ENCODE measurements at regions not wholly inside any gene's neighbourhood (a gene's known extent, or its start where the extent isn't known, plus 50 kb on each side); places are given as distances from the start of the nearest gene placed in this dataset.

DNA sequence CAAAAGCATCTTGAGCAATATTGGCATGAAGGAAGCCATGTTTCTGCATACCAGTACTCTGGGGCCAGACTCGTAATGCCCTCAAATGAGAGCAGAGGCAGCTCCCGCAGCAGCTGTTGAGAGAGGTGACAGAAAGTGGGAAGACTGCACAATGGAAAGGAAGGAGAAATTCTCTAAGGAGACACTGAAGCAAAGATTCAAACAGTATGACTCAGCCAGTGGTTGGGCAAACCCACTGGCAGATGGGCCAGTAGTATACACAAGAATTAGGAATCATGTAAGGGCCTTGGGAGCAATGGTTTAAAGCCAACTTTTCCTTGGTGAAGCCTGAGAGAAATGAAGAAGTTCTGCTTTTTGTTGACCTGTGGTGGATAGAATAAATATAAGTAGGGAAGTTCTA, 2092.7 kb upstream of the PIK3C3 start:
- H3K4me3 ChIP-seq (ENCODE audit: insufficient read depth, low read depth, low read length) = no peak overlapping the region
- no peaks in the 10 kb centered on the region for H3K36me3 Mint-ChIP-seq (ENCODE audit: low read depth, unreplicated experiment)
- no peak overlapping the region for H3K27ac ChIP-seq (ENCODE audit: low read depth, low read length)
- no peaks in the 10 kb centered on the region for H3K27me3 Mint-ChIP-seq (ENCODE audit: low read depth, unreplicated experiment)
- no peak overlapping the region for H2AFZ ChIP-seq (ENCODE audit: low read depth, low read length)
- no peak overlapping the region for H3K9ac ChIP-seq (ENCODE audit: low read length)
- DNase-seq (ENCODE audit: low read depth) (no peak), FAIRE-seq (no peak)
- no peak overlapping the region for H3K4me2 ChIP-seq (ENCODE audit: low read length)
- no peaks in the 10 kb centered on the region for H4K20me1 ChIP-seq (ENCODE audit: insufficient read depth, low read length)
- no peaks in the 10 kb centered on the region for H3K79me2 ChIP-seq (ENCODE audit: insufficient read depth, low read length)
- no peak for TF ChIP-seq EZH2 (IDR thresholded peaks at IDR 0.05; ENCODE audit: insufficient read depth, low read length)
- no peak for TF ChIP-seq CTCF (IDR thresholded peaks at IDR 0.05; ENCODE audit: insufficient read depth, low read depth, low read length)
- H3K4me3 Mint-ChIP-seq (ENCODE audit: unreplicated experiment) = no peak overlapping the region
- peaks cover 6% of the 10 kb centered on the region for H3K4me1 Mint-ChIP-seq (ENCODE audit: low read depth, unreplicated experiment)
- no peaks in the 10 kb centered on the region for H3K4me1 ChIP-seq (ENCODE audit: insufficient read depth, low read length)
- peaks cover 2% of the 10 kb centered on the region for H3K9me3 Mint-ChIP-seq (ENCODE audit: unreplicated experiment)
- no peaks in the 10 kb centered on the region for H3K9me3 ChIP-seq (ENCODE audit: insufficient read depth, low read depth, low read length)
- no peaks in the 10 kb centered on the region for H3K27me3 ChIP-seq (ENCODE audit: insufficient read depth, low read length)
- H3K27ac Mint-ChIP-seq (ENCODE audit: unreplicated experiment) = no peak overlapping the region
- no peaks in the 10 kb centered on the region for H3K36me3 ChIP-seq (ENCODE audit: insufficient read depth, low read length)

DNA sequence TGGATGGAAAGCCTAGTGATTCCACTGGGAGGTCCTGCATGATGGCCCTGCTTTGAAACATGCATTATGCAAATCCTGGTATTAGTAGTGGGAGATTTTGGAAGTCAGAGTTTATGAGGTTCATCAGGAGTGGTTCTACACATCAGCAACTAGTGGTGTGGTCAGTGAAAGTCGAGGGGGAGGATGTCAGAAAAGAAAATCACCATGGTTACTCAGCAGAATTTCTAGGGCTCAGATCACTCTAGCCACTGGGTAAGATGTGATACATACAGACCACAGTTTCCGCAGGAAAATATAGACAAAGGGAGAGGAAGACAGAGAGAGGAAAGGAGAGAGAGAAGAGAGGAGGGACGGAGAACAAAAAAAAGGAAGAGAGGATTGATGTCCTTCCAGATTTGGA, 2100.7 kb upstream of the PIK3C3 start:
- no peaks in the 10 kb centered on the region for H3K36me3 ChIP-seq (ENCODE audit: insufficient read depth, low read length)
- no peak overlapping the region for H2AFZ ChIP-seq (ENCODE audit: low read depth, low read length)
- Mint-ChIP-seq H3K27ac (ENCODE audit: unreplicated experiment) (no peak overlapping the region), H3K4me1 (ENCODE audit: low read depth, unreplicated experiment) (peaks cover 2% of the 10 kb centered on the region), H3K27me3 (ENCODE audit: low read depth, unreplicated experiment) (no peaks in the 10 kb centered on the region), H3K9me3 (ENCODE audit: unreplicated experiment) (peaks cover 2% of the 10 kb centered on the region), H3K4me3 (ENCODE audit: unreplicated experiment) (no peak overlapping the region), H3K36me3 (ENCODE audit: low read depth, unreplicated experiment) (no peaks in the 10 kb centered on the region)
- no peak overlapping the region for H3K27ac ChIP-seq (ENCODE audit: low read depth, low read length)
- DNase-seq (ENCODE audit: low read depth) (no peak), FAIRE-seq (no peak)
- H3K4me1 ChIP-seq (ENCODE audit: insufficient read depth, low read length) = no peaks in the 10 kb centered on the region
- no peak overlapping the region for H3K4me2 ChIP-seq (ENCODE audit: low read length)
- TF ChIP-seq CTCF (IDR thresholded peaks at IDR 0.05; ENCODE audit: insufficient read depth, low read depth, low read length) = no peak
- no peak for TF ChIP-seq EZH2 (IDR thresholded peaks at IDR 0.05; ENCODE audit: insufficient read depth, low read length)
- no peaks in the 10 kb centered on the region for H3K79me2 ChIP-seq (ENCODE audit: insufficient read depth, low read length)
- no peaks in the 10 kb centered on the region for H4K20me1 ChIP-seq (ENCODE audit: insufficient read depth, low read length)
- no peak overlapping the region for H3K4me3 ChIP-seq (ENCODE audit: insufficient read depth, low read depth, low read length)
- H3K9ac ChIP-seq (ENCODE audit: low read length) = no peak overlapping the region
- no peaks in the 10 kb centered on the region for H3K27me3 ChIP-seq (ENCODE audit: insufficient read depth, low read length)
- H3K9me3 ChIP-seq (ENCODE audit: insufficient read depth, low read depth, low read length) = no peaks in the 10 kb centered on the region

GRCh38 chr18:39846265-39846664, 2108.8 kb upstream of the PIK3C3 start:
- no peak overlapping the region for H3K9ac ChIP-seq (ENCODE audit: low read length)
- H3K36me3 Mint-ChIP-seq (ENCODE audit: low read depth, unreplicated experiment) = no peaks in the 10 kb centered on the region
- H3K4me2 ChIP-seq (ENCODE audit: low read length) = no peak overlapping the region
- no peaks in the 10 kb centered on the region for H3K36me3 ChIP-seq (ENCODE audit: insufficient read depth, low read length)
- FAIRE-seq = no peak
- H3K4me3 Mint-ChIP-seq (ENCODE audit: unreplicated experiment) = no peak overlapping the region
- TF ChIP-seq CTCF (IDR thresholded peaks at IDR 0.05; ENCODE audit: insufficient read depth, low read depth, low read length) (no peak), EZH2 (IDR thresholded peaks at IDR 0.05; ENCODE audit: insufficient read depth, low read length) (no peak)
- no peaks in the 10 kb centered on the region for H4K20me1 ChIP-seq (ENCODE audit: insufficient read depth, low read length)
- peaks cover 3% of the 10 kb centered on the region for H3K4me1 Mint-ChIP-seq (ENCODE audit: low read depth, unreplicated experiment)
- H3K4me1 ChIP-seq (ENCODE audit: insufficient read depth, low read length) = peaks cover under 1% of the 10 kb centered on the region
- no peak overlapping the region for H3K27ac ChIP-seq (ENCODE audit: low read depth, low read length)
- H3K27me3 ChIP-seq (ENCODE audit: insufficient read depth, low read length) = no peaks in the 10 kb centered on the region
- H3K4me3 ChIP-seq (ENCODE audit: insufficient read depth, low read depth, low read length) = no peak overlapping the region
- H3K27ac Mint-ChIP-seq (ENCODE audit: unreplicated experiment) = no peak overlapping the region
- H3K79me2 ChIP-seq (ENCODE audit: insufficient read depth, low read length) = no peaks in the 10 kb centered on the region
- peaks cover 12% of the 10 kb centered on the region for H3K27me3 Mint-ChIP-seq (ENCODE audit: low read depth, unreplicated experiment)
- H3K9me3 Mint-ChIP-seq (ENCODE audit: unreplicated experiment) = peaks cover 2% of the 10 kb centered on the region
- no peak for DNase-seq (ENCODE audit: low read depth)
- H3K9me3 ChIP-seq (ENCODE audit: insufficient read depth, low read depth, low read length) = no peaks in the 10 kb centered on the region
- no peak overlapping the region for H2AFZ ChIP-seq (ENCODE audit: low read depth, low read length)
